ENCODE measurements at regions not wholly inside any gene's neighbourhood (a gene's known extent, or its start where the extent isn't known, plus 50 kb on each side); places are given as distances from the start of the nearest gene placed in this dataset.

- DNase-seq = no peak
These were observed 740.8 kb upstream of the HS6ST1 start for GRCh38 chr2:129059476-129059875.

- no peak for DNase-seq
These were observed 742.6 kb upstream of the HS6ST1 start for GRCh38 chr2:129061069-129061768.

- DNase-seq = no peak
These were observed 743.1 kb upstream of the HS6ST1 start for GRCh38 chr2:129061769-129062121.

- DNase-seq = no peak
These were observed 743.7 kb upstream of the HS6ST1 start for GRCh38 chr2:129062146-129062912.

GRCh38 chr2:129067070-129067469 is 748.4 kb upstream of the HS6ST1 start:
- no peak for DNase-seq

GRCh38 chr2:129067953-129068352 is 749.3 kb upstream of the HS6ST1 start:
- DNase-seq = no peak

- no peak for DNase-seq
These were observed 749.9 kb upstream of the HS6ST1 start for GRCh38 chr2:129068543-129068942.

GRCh38 chr2:129069875-129070594 is 751.4 kb upstream of the HS6ST1 start:
- no peak for DNase-seq

- DNase-seq = no peak
These were observed 752.0 kb upstream of the HS6ST1 start for GRCh38 chr2:129070663-129071062.

- no peak for DNase-seq
These were observed 752.9 kb upstream of the HS6ST1 start for GRCh38 chr2:129071531-129071930.

- DNase-seq = no peak
These were observed 755.7 kb upstream of the HS6ST1 start for GRCh38 chr2:129074298-129074920.

- DNase-seq = no peak
These were observed 759.9 kb upstream of the HS6ST1 start for GRCh38 chr2:129078548-129078947.

- no peak for DNase-seq
These were observed 762.2 kb upstream of the HS6ST1 start for GRCh38 chr2:129080715-129081476.

- no peak for DNase-seq
These were observed 766.7 kb upstream of the HS6ST1 start for GRCh38 chr2:129085386-129085785.

- DNase-seq = no peak
These were observed 768.6 kb upstream of the HS6ST1 start for GRCh38 chr2:129087133-129087813.

GRCh38 chr2:129091620-129092019 is 773.0 kb upstream of the HS6ST1 start:
- no peak for DNase-seq

- DNase-seq = no peak
These were observed 774.3 kb upstream of the HS6ST1 start for GRCh38 chr2:129092956-129093355.

- no peak for DNase-seq
These were observed 782.5 kb upstream of the HS6ST1 start for GRCh38 chr2:129101186-129101585.

- no peak for DNase-seq
These were observed 785.5 kb upstream of the HS6ST1 start for GRCh38 chr2:129103936-129104878.

GRCh38 chr2:129112181-129112580 is 793.5 kb upstream of the HS6ST1 start:
- DNase-seq = no peak

GRCh38 chr2:129113776-129114175 is 795.1 kb upstream of the HS6ST1 start:
- DNase-seq = no peak
